Mesenchymal stem cell (in vitro differentiated cells and primary cell): ENCODE measurements at regions not wholly inside any gene's neighbourhood (a gene's known extent, or its start where the extent isn't known, plus 50 kb on each side); places are given as distances from the start of the nearest gene placed in this dataset.

Source experiments
- DNase-seq: peaks from one replicate; pipeline ENCODE4 v3.0.0-alpha.2; 2013
- H2AFZ ChIP-seq: one replicate; pipeline ENCODE4 v1.6.1; 2013; ENCODE audit warnings: low read depth, mild to moderate bottlenecking, control low read depth, inconsistent platforms, low read length, moderate library complexity
- H2AK5ac ChIP-seq: 2 replicates; pipeline ENCODE4 v1.6.1; 2013; ENCODE audit warnings: low read length, moderate library complexity, mild to moderate bottlenecking, inconsistent platforms; ENCODE audit not compliant: severe bottlenecking
- H2BK120ac ChIP-seq: one replicate; pipeline ENCODE4 v1.6.1; 2013; ENCODE audit warnings: low read depth, mild to moderate bottlenecking, inconsistent platforms, low read length, moderate library complexity
- H2BK12ac ChIP-seq, 2 experiments: one replicate each; pipeline ENCODE4 v1.6.1; 2013; ENCODE audit warnings: inconsistent platforms in 2 of 2, low read length in 2 of 2, mild to moderate bottlenecking in 2 of 2, moderate library complexity in 2 of 2, control low read depth in 1 of 2
- H2BK15ac ChIP-seq: one replicate; pipeline ENCODE4 v1.6.1; 2013; ENCODE audit warnings: mild to moderate bottlenecking, low read depth, inconsistent platforms; ENCODE audit not compliant: poor library complexity, severe bottlenecking
- H2BK5ac ChIP-seq: 2 replicates; pipeline ENCODE4 v1.6.1; 2013; ENCODE audit warnings: low read depth, mild to moderate bottlenecking, low read length, control low read depth, inconsistent platforms; ENCODE audit not compliant: poor library complexity, severe bottlenecking
- H3K14ac ChIP-seq, 2 experiments: one replicate each; pipeline ENCODE4 v1.6.1; 2013; ENCODE audit warnings: inconsistent platforms in 2 of 2, low read length in 2 of 2, control low read depth in 1 of 2, mild to moderate bottlenecking in 1 of 2, moderate library complexity in 1 of 2
- H3K18ac ChIP-seq, 2 experiments: one replicate each; pipeline ENCODE4 v1.6.1; 2013; ENCODE audit warnings: inconsistent platforms in 2 of 2, low read length in 2 of 2, control low read depth in 1 of 2, low read depth in 1 of 2, mild to moderate bottlenecking in 1 of 2
- H3K23ac ChIP-seq, 2 experiments: one replicate each; pipeline ENCODE4 v1.6.1; 2013; ENCODE audit warnings: inconsistent platforms in 2 of 2, low read length in 2 of 2, mild to moderate bottlenecking in 2 of 2, moderate library complexity in 2 of 2, control low read depth in 1 of 2
- H3K27ac ChIP-seq: 2 replicates; pipeline ENCODE4 v1.5.1; 2013; ENCODE audit warnings: mild to moderate bottlenecking, moderate library complexity, low read length, control low read depth, inconsistent platforms; ENCODE audit not compliant: poor library complexity, severe bottlenecking
- H3K27me3 ChIP-seq, 2 experiments: 2 replicates each; pipeline versions ENCODE4 v1.6.1 to v1.7.0; 2013; ENCODE audit warnings: low read length in 2 of 2, mild to moderate bottlenecking in 2 of 2, moderate library complexity in 2 of 2, control low read depth in 1 of 2, inconsistent platforms in 1 of 2; ENCODE audit not compliant: control insufficient read depth in 1 of 2, insufficient read depth in 1 of 2
- H3K36me3 ChIP-seq, 2 experiments: 2 replicates each; pipeline versions ENCODE4 v1.6.1 to v1.7.0; 2013; ENCODE audit warnings: low read length in 2 of 2, control low read depth in 1 of 2, inconsistent platforms in 1 of 2, low read depth in 1 of 2, mild to moderate bottlenecking in 1 of 2; ENCODE audit not compliant: insufficient read depth in 2 of 2, control insufficient read depth in 1 of 2
- H3K4ac ChIP-seq, 2 experiments: one replicate each; pipeline ENCODE4 v1.6.1; 2013; ENCODE audit warnings: inconsistent platforms in 2 of 2, low read length in 2 of 2, mild to moderate bottlenecking in 2 of 2, moderate library complexity in 2 of 2, control low read depth in 1 of 2, low read depth in 1 of 2
- H3K4me1 ChIP-seq: 2 replicates; pipeline ENCODE4 v1.6.1; 2013; ENCODE audit warnings: low read depth, low read length, control low read depth; ENCODE audit not compliant: control insufficient read depth, insufficient read depth
- H3K4me2 ChIP-seq: 2 replicates; pipeline ENCODE4 v1.6.1; 2013; ENCODE audit warnings: low read length, mild to moderate bottlenecking, inconsistent platforms; ENCODE audit not compliant: poor library complexity, severe bottlenecking
- H3K4me3 ChIP-seq, 2 experiments: 2 replicates each; pipeline versions ENCODE4 v1.5.1 to v1.7.0; 2013; ENCODE audit warnings: low read length in 2 of 2, mild to moderate bottlenecking in 2 of 2, control low read depth in 1 of 2, low read depth in 1 of 2; ENCODE audit not compliant: insufficient read depth in 1 of 2
- H3K79me1 ChIP-seq: replicated peaks from 2 replicates; pipeline ENCODE4 v1.6.1; 2013; ENCODE audit warnings: mild to moderate bottlenecking, control low read depth, low read length, inconsistent platforms; ENCODE audit not compliant: poor library complexity, severe bottlenecking
- H3K9ac ChIP-seq: 2 replicates; pipeline ENCODE4 v1.7.0; 2013; ENCODE audit warnings: mild to moderate bottlenecking, low read length, moderate library complexity
- H3K9me3 ChIP-seq: 2 replicates; pipeline ENCODE4 v1.7.0; 2013; ENCODE audit warnings: mild to moderate bottlenecking, low read length; ENCODE audit not compliant: control insufficient read depth
- H4K8ac ChIP-seq: one replicate; pipeline ENCODE4 v1.6.1; 2013; ENCODE audit warnings: inconsistent platforms, mild to moderate bottlenecking, low read length, moderate library complexity
- H4K91ac ChIP-seq: one replicate; pipeline ENCODE4 v1.6.1; 2013; ENCODE audit warnings: mild to moderate bottlenecking, low read length, inconsistent platforms
- whole genome bisulfite sequencing: methylation state at CpG from one replicate; pipeline ENCODE4 v1.1.7; 2013; ENCODE audit warnings: mixed read lengths; 5-methylcytosine and 5-hydroxymethylcytosine counted together

GRCh38 chr16:61263400-61263799, 772.8 kb downstream of the CDH8 start:
- no peak overlapping the region for H3K14ac ChIP-seq
- no peak overlapping the region for H3K27ac ChIP-seq
- no peak overlapping the region for H3K18ac ChIP-seq
- H3K4me1 ChIP-seq, result no peaks in the 10 kb centered on the region
- H3K4me2 ChIP-seq, result no peak overlapping the region
- H3K4me3 ChIP-seq, result no peak overlapping the region
- H4K8ac ChIP-seq, result no peak overlapping the region
- DNase-seq, result no peak
- no peak overlapping the region for H2AFZ ChIP-seq
- H3K23ac ChIP-seq, result no peak overlapping the region
- H3K79me1 ChIP-seq, result no peaks in the 10 kb centered on the region
- H3K36me3 ChIP-seq, result no peaks in the 10 kb centered on the region
- H2AK5ac ChIP-seq, result no peak overlapping the region
- H3K9ac ChIP-seq, result no peak overlapping the region
- no peaks in the 10 kb centered on the region for H3K27me3 ChIP-seq
- no peak overlapping the region for H3K4ac ChIP-seq
- WGBS, result no CpG with 5 or more reads among the region's 1 CpG
- no peak overlapping the region for H2BK120ac ChIP-seq
- no peak overlapping the region for H2BK12ac ChIP-seq
- H2BK5ac ChIP-seq, result no peak overlapping the region
- no peaks in the 10 kb centered on the region for H3K9me3 ChIP-seq
- no peak overlapping the region for H4K91ac ChIP-seq
- no peak overlapping the region for H2BK15ac ChIP-seq

GRCh38 chr16:61261315-61261714, 774.9 kb downstream of the CDH8 start:
- H3K27ac ChIP-seq, result no peak overlapping the region
- H2BK12ac ChIP-seq, result no peak overlapping the region
- H2BK15ac ChIP-seq, result no peak overlapping the region
- no peak overlapping the region for H3K18ac ChIP-seq
- no peak overlapping the region for H2AK5ac ChIP-seq
- no peak overlapping the region for H3K9ac ChIP-seq
- no peaks in the 10 kb centered on the region for H3K27me3 ChIP-seq
- no peaks in the 10 kb centered on the region for H3K4me1 ChIP-seq
- no peak overlapping the region for H3K4me2 ChIP-seq
- no peak overlapping the region for H2BK5ac ChIP-seq
- no peaks in the 10 kb centered on the region for H3K36me3 ChIP-seq
- DNase-seq, result no peak
- H4K8ac ChIP-seq, result no peak overlapping the region
- H3K9me3 ChIP-seq, result no peaks in the 10 kb centered on the region
- no peak overlapping the region for H2BK120ac ChIP-seq
- no peak overlapping the region for H3K14ac ChIP-seq
- no peak overlapping the region for H2AFZ ChIP-seq
- no CpG with 5 or more reads among the region's 3 CpGs for WGBS
- no peak overlapping the region for H3K4me3 ChIP-seq
- no peak overlapping the region for H4K91ac ChIP-seq
- no peaks in the 10 kb centered on the region for H3K79me1 ChIP-seq
- no peak overlapping the region for H3K4ac ChIP-seq
- H3K23ac ChIP-seq, result no peak overlapping the region

- Histone ChIP-seq H3K23ac (no peak overlapping the region), H4K8ac (no peak overlapping the region), H2BK5ac (no peak overlapping the region), H4K91ac (no peak overlapping the region), H3K36me3 (no peaks in the 10 kb centered on the region), H3K27ac (no peak overlapping the region), H3K9ac (no peak overlapping the region), H3K9me3 (no peaks in the 10 kb centered on the region), H3K79me1 (no peaks in the 10 kb centered on the region), H2BK120ac (no peak overlapping the region), H2AFZ (no peak overlapping the region), H2AK5ac (no peak overlapping the region), H3K14ac (no peak overlapping the region), H3K4me2 (no peak overlapping the region), H3K27me3 (no peaks in the 10 kb centered on the region), H3K4me1 (no peaks in the 10 kb centered on the region), H3K4ac (no peak overlapping the region), H2BK12ac (no peak overlapping the region), H3K4me3 (no peak overlapping the region), H3K18ac (no peak overlapping the region), H2BK15ac (no peak overlapping the region)
- no peak for DNase-seq
- 80% methylated on average over 1 of the region's 1 CpG for WGBS
Measured at GRCh38 chr16:61246592-61246991, 789.6 kb downstream of the CDH8 start.

GRCh38 chr16:61243954-61244353, 792.3 kb downstream of the CDH8 start:
- Histone ChIP-seq H2AK5ac (no peak overlapping the region), H2BK12ac (no peak overlapping the region), H3K27ac (no peak overlapping the region), H3K18ac (no peak overlapping the region), H3K4me2 (no peak overlapping the region), H3K4me3 (no peak overlapping the region), H2AFZ (no peak overlapping the region), H4K91ac (peak overlapping the region; percentile 65), H3K27me3 (no peaks in the 10 kb centered on the region), H3K4ac (no peak overlapping the region), H2BK15ac (no peak overlapping the region), H3K9ac (no peak overlapping the region), H3K14ac (no peak overlapping the region), H3K23ac (no peak overlapping the region), H3K79me1 (no peaks in the 10 kb centered on the region), H2BK120ac (no peak overlapping the region), H4K8ac (no peak overlapping the region), H2BK5ac (no peak overlapping the region), H3K9me3 (no peaks in the 10 kb centered on the region), H3K36me3 (no peaks in the 10 kb centered on the region), H3K4me1 (no peaks in the 10 kb centered on the region)
- 81% methylated on average over 5 of the region's 5 CpGs for WGBS
- no peak for DNase-seq
